Right lobe of liver (tissue), 4 donors: ENCODE measurements at regions not wholly inside any gene's neighbourhood (a gene's known extent, or its start where the extent isn't known, plus 50 kb on each side); places are given as distances from the start of the nearest gene placed in this dataset.

Source experiments
- POLR2A ChIP-seq: fragments of 450-650 bp; IDR thresholded peaks from one replicate; pipeline ENCODE4 v1.6.1; 2017; ENCODE audit warnings: antibody characterized with exemption, mild to moderate bottlenecking
- TF ChIP-seq, protein P1 (sequence below), 4 donors: fragments of 200-600 bp in 3 of 4; fragments of 450-650 bp in 1 of 4; IDR thresholded peaks; one replicate each; pipeline versions ENCODE4 v1.5.1 to v1.8.0; 2016 to 2022; ENCODE audit warnings: antibody characterized with exemption in 4 of 4, mild to moderate bottlenecking in 2 of 4
- donor health status: DM: no; HTN: no; CAD: no.
- donor health status: DM: no; HTN: no; CAD: no.
- donor health status: DM: no; HTN: yes; CAD: no.

GRCh38 chr2:145674705-145675104, 1154.8 kb upstream of the ZEB2 start:
- TF ChIP-seq, protein P1, sequence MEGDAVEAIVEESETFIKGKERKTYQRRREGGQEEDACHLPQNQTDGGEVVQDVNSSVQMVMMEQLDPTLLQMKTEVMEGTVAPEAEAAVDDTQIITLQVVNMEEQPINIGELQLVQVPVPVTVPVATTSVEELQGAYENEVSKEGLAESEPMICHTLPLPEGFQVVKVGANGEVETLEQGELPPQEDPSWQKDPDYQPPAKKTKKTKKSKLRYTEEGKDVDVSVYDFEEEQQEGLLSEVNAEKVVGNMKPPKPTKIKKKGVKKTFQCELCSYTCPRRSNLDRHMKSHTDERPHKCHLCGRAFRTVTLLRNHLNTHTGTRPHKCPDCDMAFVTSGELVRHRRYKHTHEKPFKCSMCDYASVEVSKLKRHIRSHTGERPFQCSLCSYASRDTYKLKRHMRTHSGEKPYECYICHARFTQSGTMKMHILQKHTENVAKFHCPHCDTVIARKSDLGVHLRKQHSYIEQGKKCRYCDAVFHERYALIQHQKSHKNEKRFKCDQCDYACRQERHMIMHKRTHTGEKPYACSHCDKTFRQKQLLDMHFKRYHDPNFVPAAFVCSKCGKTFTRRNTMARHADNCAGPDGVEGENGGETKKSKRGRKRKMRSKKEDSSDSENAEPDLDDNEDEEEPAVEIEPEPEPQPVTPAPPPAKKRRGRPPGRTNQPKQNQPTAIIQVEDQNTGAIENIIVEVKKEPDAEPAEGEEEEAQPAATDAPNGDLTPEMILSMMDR (IDR thresholded peaks at IDR 0.05) = no peak
- no peak for TF ChIP-seq POLR2A
